IPS DF 6.9 (cell line): ENCODE measurements at regions not wholly inside any gene's neighbourhood (a gene's known extent, or its start where the extent isn't known, plus 50 kb on each side); places are given as distances from the start of the nearest gene placed in this dataset.
A peak's percentile ranks its signal among the peaks of the same experiment; 100 is the strongest.

Source experiments
- DNase-seq: peaks from one replicate; pipeline ENCODE4 v3.0.0-alpha.2; 2013; ENCODE audit warnings: low read depth, low spot score
- H3K27ac ChIP-seq: one replicate; pipeline ENCODE4 v1.5.1; 2013; ENCODE audit warnings: low read length, control low read depth
- H3K27me3 ChIP-seq: 2 replicates; pipeline ENCODE4 v1.6.1; 2013; ENCODE audit warnings: mild to moderate bottlenecking, low read length; ENCODE audit not compliant: control insufficient read depth, insufficient read depth
- H3K36me3 ChIP-seq: 2 replicates; pipeline ENCODE4 v1.6.1; 2013; ENCODE audit warnings: low read length; ENCODE audit not compliant: control insufficient read depth, insufficient read depth
- H3K4me1 ChIP-seq: 2 replicates; pipeline ENCODE4 v1.6.1; 2013; ENCODE audit warnings: low read length; ENCODE audit not compliant: control insufficient read depth, insufficient read depth
- H3K4me3 ChIP-seq: 2 replicates; pipeline ENCODE4 v1.5.1; 2013; ENCODE audit warnings: mild to moderate bottlenecking, low read length
- H3K9me3 ChIP-seq: 2 replicates; pipeline ENCODE4 v1.6.1; 2013; ENCODE audit warnings: low read length, inconsistent platforms; ENCODE audit not compliant: control insufficient read depth, insufficient read depth
- WGBS: extraction: QIAGEN DNeasy Blood & Tissue Kit; methylation state at CpG from one replicate; pipeline ENCODE4 v1.1.7; 2013; ENCODE audit warnings: mixed read lengths, missing lambda C conversion rate; ENCODE audit not compliant: insufficient read length, insufficient coverage; 5-methylcytosine and 5-hydroxymethylcytosine counted together

GRCh38 chr4:123304151-123304964 lies 92.2 kb upstream of the SPRY1 start:
- no CpG with 5 or more reads among the region's 17 CpGs for WGBS
- Histone ChIP-seq H3K27ac (no peak overlapping the region), H3K4me3 (no peak overlapping the region), H3K27me3 (no peaks in the 10 kb centered on the region), H3K4me1 (0 out of 2 replicates have a peak, but pooled peaks cover 1% of the 10 kb centered on the region), H3K9me3 (no peaks in the 10 kb centered on the region), H3K36me3 (no peaks in the 10 kb centered on the region)
- peak; percentile 64 for DNase-seq

- Histone ChIP-seq H3K27me3 (no peaks in the 10 kb centered on the region), H3K4me3 (no peak overlapping the region), H3K4me1 (0 out of 2 replicates have a peak, but pooled peaks cover 1% of the 10 kb centered on the region), H3K9me3 (no peaks in the 10 kb centered on the region), H3K36me3 (no peaks in the 10 kb centered on the region), H3K27ac (no peak overlapping the region)
- no peak for DNase-seq
- no CpG with 5 or more reads among the region's 6 CpGs for WGBS
Measured at GRCh38 chr4:123305736-123306135, 90.9 kb upstream of the SPRY1 start.

DNA sequence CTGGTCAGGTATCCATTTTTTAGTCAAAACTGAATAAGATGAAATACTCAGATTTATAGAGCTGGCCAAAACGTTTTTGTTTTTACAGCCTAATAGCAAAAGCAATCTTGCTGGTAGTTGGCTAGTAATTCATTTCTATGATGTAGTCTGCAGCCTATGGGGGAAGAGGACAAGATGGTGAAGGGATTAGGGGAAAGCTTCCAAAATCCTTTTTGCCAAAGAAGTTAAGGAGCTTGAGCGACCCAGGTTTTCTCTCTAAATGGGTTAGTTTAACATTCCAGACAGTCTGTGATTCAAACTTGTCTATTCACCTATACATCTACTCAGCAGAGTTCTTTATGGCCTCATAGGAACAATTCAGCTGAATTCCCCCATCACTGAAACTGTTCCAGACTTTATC lies 89.8 kb upstream of the SPRY1 start:
- no CpG with 5 or more reads among the region's 2 CpGs for WGBS

GRCh38 chr4:123308667-123309066 lies 87.9 kb upstream of the SPRY1 start:
- no peak overlapping the region for H3K27ac ChIP-seq
- H3K9me3 ChIP-seq, result no peaks in the 10 kb centered on the region
- H3K4me3 ChIP-seq, result no peak overlapping the region
- WGBS, result no CpG with 5 or more reads among the region's 1 CpG
- no peaks in the 10 kb centered on the region for H3K36me3 ChIP-seq
- no peaks in the 10 kb centered on the region for H3K27me3 ChIP-seq
- no peaks in the 10 kb centered on the region for H3K4me1 ChIP-seq
- no peak for DNase-seq

More for the DNA sequence above, 89.8 kb upstream of the SPRY1 start:
- no peaks in the 10 kb centered on the region for H3K27me3 ChIP-seq
- H3K27ac ChIP-seq, result no peak overlapping the region
- no peak for DNase-seq
- H3K36me3 ChIP-seq, result no peaks in the 10 kb centered on the region
- H3K4me3 ChIP-seq, result no peak overlapping the region
- 0 out of 2 replicates have a peak, but pooled peaks cover 1% of the 10 kb centered on the region for H3K4me1 ChIP-seq
- no peaks in the 10 kb centered on the region for H3K9me3 ChIP-seq

GRCh38 chr4:123312116-123312515 lies 84.5 kb upstream of the SPRY1 start:
- Histone ChIP-seq H3K36me3 (no peaks in the 10 kb centered on the region), H3K9me3 (no peaks in the 10 kb centered on the region), H3K4me1 (no peaks in the 10 kb centered on the region), H3K4me3 (no peak overlapping the region), H3K27me3 (no peaks in the 10 kb centered on the region), H3K27ac (no peak overlapping the region)
- DNase-seq, result no peak
- WGBS, result no CpG with 5 or more reads among the region's 1 CpG

- DNase-seq, result no peak
- Histone ChIP-seq H3K27ac (no peak overlapping the region), H3K9me3 (no peaks in the 10 kb centered on the region), H3K36me3 (no peaks in the 10 kb centered on the region), H3K27me3 (no peaks in the 10 kb centered on the region), H3K4me3 (no peak overlapping the region), H3K4me1 (no peaks in the 10 kb centered on the region)
- no CpG with 5 or more reads among the region's 10 CpGs for WGBS
Measured at GRCh38 chr4:123312951-123313592, 83.5 kb upstream of the SPRY1 start.

GRCh38 chr4:123315617-123316016 lies 81.0 kb upstream of the SPRY1 start:
- Histone ChIP-seq H3K36me3 (no peaks in the 10 kb centered on the region), H3K4me1 (no peaks in the 10 kb centered on the region), H3K27ac (no peak overlapping the region), H3K4me3 (no peak overlapping the region), H3K9me3 (no peaks in the 10 kb centered on the region), H3K27me3 (no peaks in the 10 kb centered on the region)
- no CpG with 5 or more reads among the region's 1 CpG for WGBS
- DNase-seq, result no peak

GRCh38 chr4:123317211-123317610 lies 79.4 kb upstream of the SPRY1 start:
- Histone ChIP-seq H3K36me3 (no peaks in the 10 kb centered on the region), H3K27ac (no peak overlapping the region), H3K9me3 (no peaks in the 10 kb centered on the region), H3K4me1 (no peaks in the 10 kb centered on the region), H3K4me3 (no peak overlapping the region), H3K27me3 (no peaks in the 10 kb centered on the region)
- no CpG with 5 or more reads among the region's 2 CpGs for WGBS
- DNase-seq, result no peak

- Histone ChIP-seq H3K27ac (no peak overlapping the region), H3K27me3 (no peaks in the 10 kb centered on the region), H3K4me1 (no peaks in the 10 kb centered on the region), H3K4me3 (no peak overlapping the region), H3K9me3 (no peaks in the 10 kb centered on the region), H3K36me3 (no peaks in the 10 kb centered on the region)
- no CpG with 5 or more reads among the region's 2 CpGs for WGBS
- DNase-seq, result no peak
Measured at GRCh38 chr4:123319639-123320038, 77.0 kb upstream of the SPRY1 start.

DNA sequence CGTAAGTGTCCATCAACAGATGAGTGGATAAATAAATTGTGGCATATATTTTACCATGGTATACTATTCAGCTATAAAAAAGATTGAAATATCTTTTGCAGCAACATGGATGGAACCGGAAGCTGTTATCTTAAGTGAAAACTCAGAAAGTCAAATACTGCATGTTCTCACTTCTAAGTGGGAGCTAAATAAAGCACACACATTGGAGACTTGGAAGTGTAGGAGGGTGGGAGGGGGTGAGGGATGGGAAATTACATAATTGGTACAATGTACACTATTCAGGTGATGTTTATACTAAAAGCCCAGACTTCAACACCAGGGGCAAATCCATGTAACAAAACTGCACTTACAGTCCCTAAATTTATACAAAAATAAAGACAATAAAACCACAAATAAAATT lies 72.6 kb upstream of the SPRY1 start:
- H3K4me3 ChIP-seq, result no peak overlapping the region
- no peaks in the 10 kb centered on the region for H3K9me3 ChIP-seq
- WGBS, result no CpG with 5 or more reads among the region's 2 CpGs
- no peaks in the 10 kb centered on the region for H3K36me3 ChIP-seq
- DNase-seq, result no peak
- peaks cover 3% of the 10 kb centered on the region; the same call in 1 of the 2 replicates for H3K4me1 ChIP-seq
- no peaks in the 10 kb centered on the region for H3K27me3 ChIP-seq
- no peak overlapping the region for H3K27ac ChIP-seq
